ENCODE measurements at regions not wholly inside any gene's neighbourhood (a gene's known extent, or its start where the extent isn't known, plus 50 kb on each side); places are given as distances from the start of the nearest gene placed in this dataset.

GRCh38 chr2:176614049-176614448, 344.8 kb downstream of the MTX2 start:
- TF ChIP-seq GATA2 (IDR thresholded peaks at IDR 0.05; ENCODE audit: low read depth, low read length) (peak; percentile 25; the same call in 1 of the 2 replicates), GATA3 (IDR thresholded peaks at IDR 0.05; ENCODE audit: low read depth, low read length) (no peak; the same call in 1 of the 2 replicates)

- TF ChIP-seq GATA3 (IDR thresholded peaks at IDR 0.05; ENCODE audit: low read depth, low read length) (no peak), GATA2 (IDR thresholded peaks at IDR 0.05; ENCODE audit: low read depth, low read length) (no peak)
These were observed 345.7 kb downstream of the MTX2 start for GRCh38 chr2:176614930-176615329.

- TF ChIP-seq GATA3 (IDR thresholded peaks at IDR 0.05; ENCODE audit: low read depth, low read length) (no peak), GATA2 (IDR thresholded peaks at IDR 0.05; ENCODE audit: low read depth, low read length) (no peak)
These were observed 350.3 kb downstream of the MTX2 start for GRCh38 chr2:176619504-176619903.

GRCh38 chr2:176621350-176621749, 352.1 kb downstream of the MTX2 start:
- TF ChIP-seq GATA2 (IDR thresholded peaks at IDR 0.05; ENCODE audit: low read depth, low read length) (no peak), GATA3 (IDR thresholded peaks at IDR 0.05; ENCODE audit: low read depth, low read length) (no peak)

- TF ChIP-seq GATA3 (IDR thresholded peaks at IDR 0.05; ENCODE audit: low read depth, low read length) (no peak), GATA2 (IDR thresholded peaks at IDR 0.05; ENCODE audit: low read depth, low read length) (no peak)
These were observed 353.6 kb downstream of the MTX2 start for GRCh38 chr2:176622792-176623191.

GRCh38 chr2:176626796-176627195, 357.6 kb downstream of the MTX2 start:
- TF ChIP-seq GATA3 (IDR thresholded peaks at IDR 0.05; ENCODE audit: low read depth, low read length): no peak
- TF ChIP-seq GATA2 (IDR thresholded peaks at IDR 0.05; ENCODE audit: low read depth, low read length): no peak

GRCh38 chr2:176628438-176628837, 359.2 kb downstream of the MTX2 start:
- TF ChIP-seq GATA3 (IDR thresholded peaks at IDR 0.05; ENCODE audit: low read depth, low read length) (no peak), GATA2 (IDR thresholded peaks at IDR 0.05; ENCODE audit: low read depth, low read length) (no peak)

- no peak for TF ChIP-seq GATA2 (IDR thresholded peaks at IDR 0.05; ENCODE audit: low read depth, low read length)
- no peak for TF ChIP-seq GATA3 (IDR thresholded peaks at IDR 0.05; ENCODE audit: low read depth, low read length)
These were observed 364.5 kb downstream of the MTX2 start for GRCh38 chr2:176633754-176634153.

GRCh38 chr2:176636401-176636800, 367.2 kb downstream of the MTX2 start:
- no peak for TF ChIP-seq GATA3 (IDR thresholded peaks at IDR 0.05; ENCODE audit: low read depth, low read length)
- TF ChIP-seq GATA2 (IDR thresholded peaks at IDR 0.05; ENCODE audit: low read depth, low read length): no peak

GRCh38 chr2:176637142-176637485, 367.9 kb downstream of the MTX2 start:
- TF ChIP-seq GATA2 (IDR thresholded peaks at IDR 0.05; ENCODE audit: low read depth, low read length): no peak
- no peak for TF ChIP-seq GATA3 (IDR thresholded peaks at IDR 0.05; ENCODE audit: low read depth, low read length)

- TF ChIP-seq GATA2 (IDR thresholded peaks at IDR 0.05; ENCODE audit: low read depth, low read length): no peak
- no peak for TF ChIP-seq GATA3 (IDR thresholded peaks at IDR 0.05; ENCODE audit: low read depth, low read length)
These were observed 368.4 kb downstream of the MTX2 start for GRCh38 chr2:176637486-176638166.

- TF ChIP-seq GATA3 (IDR thresholded peaks at IDR 0.05; ENCODE audit: low read depth, low read length) (no peak), GATA2 (IDR thresholded peaks at IDR 0.05; ENCODE audit: low read depth, low read length) (peak; percentile 42; the same call in 1 of the 2 replicates)
These were observed 369.1 kb downstream of the MTX2 start for GRCh38 chr2:176638167-176639015.

GRCh38 chr2:176639016-176639343, 369.7 kb downstream of the MTX2 start:
- TF ChIP-seq GATA2 (IDR thresholded peaks at IDR 0.05; ENCODE audit: low read depth, low read length) (no peak), GATA3 (IDR thresholded peaks at IDR 0.05; ENCODE audit: low read depth, low read length) (no peak)

- TF ChIP-seq GATA3 (IDR thresholded peaks at IDR 0.05; ENCODE audit: low read depth, low read length) (no peak), GATA2 (IDR thresholded peaks at IDR 0.05; ENCODE audit: low read depth, low read length) (no peak)
These were observed 370.4 kb downstream of the MTX2 start for GRCh38 chr2:176639671-176640070.

GRCh38 chr2:176641436-176641835, 372.2 kb downstream of the MTX2 start:
- TF ChIP-seq GATA2 (IDR thresholded peaks at IDR 0.05; ENCODE audit: low read depth, low read length) (no peak), GATA3 (IDR thresholded peaks at IDR 0.05; ENCODE audit: low read depth, low read length) (no peak)

Measured in SH-SY5Y (cell line).